OCI-LY7 (cell line): ENCODE measurements at regions not wholly inside any gene's neighbourhood (a gene's known extent, or its start where the extent isn't known, plus 50 kb on each side); places are given as distances from the start of the nearest gene placed in this dataset.

ENCODE experiments used
- BruUV-seq: library from RNA; stranded (reverse); fragments of 400-500 nt; replicated peaks from 2 replicates; lab custom pipeline; 2021; lab: Mats Ljungman, UMichigan
- CTCF ChIA-PET: fragments of 300-600 bp; sonication (Branson Sonifier 250); formaldehyde crosslinking; loops from one replicate; lab custom pipeline; 2022; ENCODE audit warnings: antibody characterized with exemption; ENCODE audit not compliant: unreplicated experiment; lab: Charles Lee
- POLR2A ChIA-PET: fragments of 300-600 bp; sonication (Branson Sonifier 250); formaldehyde crosslinking; loops from one replicate; lab custom pipeline; 2022; ENCODE audit warnings: antibody characterized with exemption; lab: Charles Lee
- DNase-seq: peaks from one replicate; pipeline ENCODE4 v3.0.0-alpha.2; 2015; ENCODE audit warnings: low spot score
- H2AFZ ChIP-seq: fragments of 200-600 bp; sonication (generic), shearing (Covaris generic); 2 replicates; pipeline ENCODE4 v1.6.1; 2014; ENCODE audit warnings: mild to moderate bottlenecking, antibody characterized with exemption, low read length, moderate library complexity
- H3K27ac ChIP-seq: fragments of 200-600 bp; sonication (generic); 2 replicates; pipeline ENCODE4 v1.5.1; 2014; ENCODE audit warnings: mixed run types, low read depth, mild to moderate bottlenecking, moderate library complexity, low read length, inconsistent platforms; ENCODE audit not compliant: poor library complexity, severe bottlenecking
- H3K36me3 ChIP-seq: fragments of 200-600 bp; sonication (generic); 2 replicates; pipeline ENCODE4 v1.6.1; 2014; ENCODE audit warnings: mild to moderate bottlenecking, antibody characterized with exemption, low read length, moderate library complexity, mixed read lengths; ENCODE audit not compliant: insufficient read depth
- H3K4me1 ChIP-seq: fragments of 200-600 bp; sonication (generic); 2 replicates; pipeline ENCODE4 v1.5.1; 2014; ENCODE audit warnings: mild to moderate bottlenecking, low read length; ENCODE audit not compliant: insufficient read depth, poor library complexity, severe bottlenecking
- H3K4me2 ChIP-seq: fragments of 200-600 bp; sonication (generic); 2 replicates; pipeline ENCODE4 v1.6.1; 2014; ENCODE audit warnings: mild to moderate bottlenecking, low read length
- H3K4me3 ChIP-seq: fragments of 200-600 bp; sonication (generic); 2 replicates; pipeline ENCODE4 v1.5.1; 2014; ENCODE audit warnings: mild to moderate bottlenecking, low read depth, low read length; ENCODE audit not compliant: poor library complexity, severe bottlenecking
- H3K79me2 ChIP-seq: fragments of 200-600 bp; sonication (generic); 2 replicates; pipeline ENCODE4 v1.6.1; 2016; ENCODE audit warnings: low read depth, mild to moderate bottlenecking, low read length, moderate library complexity, mixed read lengths; ENCODE audit not compliant: insufficient read depth
- H3K9me2 ChIP-seq: fragments of 200-600 bp; sonication (generic); 2 replicates; pipeline ENCODE4 v1.6.1; 2016; ENCODE audit warnings: mild to moderate bottlenecking, low read length, mixed read lengths; ENCODE audit not compliant: insufficient read depth
- H3K9me3 ChIP-seq: fragments of 200-600 bp; sonication (generic); 2 replicates; pipeline ENCODE4 v1.6.1; 2014; ENCODE audit warnings: mild to moderate bottlenecking, mixed run types, low read length, mixed read lengths
- H4K20me1 ChIP-seq: fragments of 200-600 bp; sonication (generic); 2 replicates; pipeline ENCODE4 v1.6.1; 2014; ENCODE audit warnings: mild to moderate bottlenecking, antibody characterized with exemption, low read length, moderate library complexity, mixed read lengths; ENCODE audit not compliant: insufficient read depth
- EZH2phosphoT487 ChIP-seq: fragments of 200-600 bp; sonication (generic); IDR thresholded peaks from 2 replicates; pipeline ENCODE4 v1.6.1; 2018; ENCODE audit warnings: low read depth, borderline replicate concordance, mild to moderate bottlenecking, mixed run types, antibody characterized with exemption, low read length, moderate library complexity, mixed read lengths
- intact Hi-C: fragments of 100-400 bp; cut with micrococcal nuclease; formaldehyde crosslinking; loops from one replicate; pipeline ENCODE4 v1.10.0; 2022; ENCODE audit not compliant: unreplicated experiment
- TF ChIP-seq, protein P1 (sequence below): fragments of 200-600 bp; sonication (generic); conservative IDR thresholded peaks from 2 replicates; pipeline ENCODE4 v1.5.1; 2014; ENCODE audit warnings: mild to moderate bottlenecking, antibody characterized with exemption, low read length, moderate library complexity, mixed read lengths

GRCh38 chr2:237218756-237219155 is 133.1 kb downstream of the COPS8 start:
- ChIA-PET POLR2A (no interaction called here), CTCF (no interaction called here)
- no peak overlapping the region for H3K4me3 ChIP-seq
- H3K79me2 ChIP-seq, result no peaks in the 10 kb centered on the region
- no peak for DNase-seq
- H3K36me3 ChIP-seq, result no peaks in the 10 kb centered on the region
- no TSS peak for BruUV-seq
- intact Hi-C loops, result no loop called here
- no peak overlapping the region for H2AFZ ChIP-seq
- H3K9me2 ChIP-seq, result no peaks in the 10 kb centered on the region
- no peak overlapping the region for H3K27ac ChIP-seq
- H3K4me2 ChIP-seq, result no peak overlapping the region
- no peaks in the 10 kb centered on the region for H3K9me3 ChIP-seq
- no peaks in the 10 kb centered on the region for H4K20me1 ChIP-seq
- TF ChIP-seq EZH2phosphoT487, result no peak
- no peaks in the 10 kb centered on the region for H3K4me1 ChIP-seq

- Histone ChIP-seq H3K36me3 (no peaks in the 10 kb centered on the region), H3K27ac (no peak overlapping the region), H2AFZ (no peak overlapping the region), H3K4me3 (no peak overlapping the region), H3K4me2 (no peak overlapping the region), H4K20me1 (no peaks in the 10 kb centered on the region), H3K9me3 (no peaks in the 10 kb centered on the region), H3K79me2 (no peaks in the 10 kb centered on the region), H3K4me1 (no peaks in the 10 kb centered on the region), H3K9me2 (no peaks in the 10 kb centered on the region)
- POLR2A ChIA-PET, result no interaction called here
- CTCF ChIA-PET, result no interaction called here
- no peak for DNase-seq
- BruUV-seq, result no TSS peak
- TF ChIP-seq, protein P1, sequence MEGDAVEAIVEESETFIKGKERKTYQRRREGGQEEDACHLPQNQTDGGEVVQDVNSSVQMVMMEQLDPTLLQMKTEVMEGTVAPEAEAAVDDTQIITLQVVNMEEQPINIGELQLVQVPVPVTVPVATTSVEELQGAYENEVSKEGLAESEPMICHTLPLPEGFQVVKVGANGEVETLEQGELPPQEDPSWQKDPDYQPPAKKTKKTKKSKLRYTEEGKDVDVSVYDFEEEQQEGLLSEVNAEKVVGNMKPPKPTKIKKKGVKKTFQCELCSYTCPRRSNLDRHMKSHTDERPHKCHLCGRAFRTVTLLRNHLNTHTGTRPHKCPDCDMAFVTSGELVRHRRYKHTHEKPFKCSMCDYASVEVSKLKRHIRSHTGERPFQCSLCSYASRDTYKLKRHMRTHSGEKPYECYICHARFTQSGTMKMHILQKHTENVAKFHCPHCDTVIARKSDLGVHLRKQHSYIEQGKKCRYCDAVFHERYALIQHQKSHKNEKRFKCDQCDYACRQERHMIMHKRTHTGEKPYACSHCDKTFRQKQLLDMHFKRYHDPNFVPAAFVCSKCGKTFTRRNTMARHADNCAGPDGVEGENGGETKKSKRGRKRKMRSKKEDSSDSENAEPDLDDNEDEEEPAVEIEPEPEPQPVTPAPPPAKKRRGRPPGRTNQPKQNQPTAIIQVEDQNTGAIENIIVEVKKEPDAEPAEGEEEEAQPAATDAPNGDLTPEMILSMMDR, result no peak
- TF ChIP-seq EZH2phosphoT487, result no peak
- intact Hi-C loops, result no loop called here
Observed at GRCh38 chr2:237219826-237220225, 134.1 kb downstream of the COPS8 start.

DNA sequence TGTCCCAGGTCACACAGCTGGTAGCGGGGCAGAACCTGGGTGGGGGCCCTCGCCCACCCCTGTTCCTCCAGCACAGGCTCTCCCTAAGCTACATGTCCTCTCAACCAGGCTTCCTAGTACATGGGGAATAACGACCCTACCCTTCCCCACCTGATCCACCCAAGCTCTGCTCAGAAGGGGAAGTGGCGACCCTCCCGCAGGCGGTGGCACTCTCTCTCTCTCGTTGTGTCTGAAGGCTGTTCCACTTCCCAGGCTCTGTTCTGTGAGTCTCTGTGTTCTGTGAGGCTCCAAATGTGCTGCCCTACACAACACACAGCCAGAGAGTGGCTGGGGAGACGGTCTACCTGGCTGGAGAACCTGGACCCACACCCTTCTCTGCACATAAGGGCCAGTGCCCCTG is 135.8 kb downstream of the COPS8 start:
- no peaks in the 10 kb centered on the region for H4K20me1 ChIP-seq
- H3K36me3 ChIP-seq, result no peaks in the 10 kb centered on the region
- ChIA-PET CTCF (no interaction called here), POLR2A (interaction anchor here (0.6 kb wide), 1 partner anchor 19 kb away, joined by 3 read pairs; no protein-coding TSS in a partner anchor)
- no peak overlapping the region for H3K4me2 ChIP-seq
- H3K9me3 ChIP-seq, result no peaks in the 10 kb centered on the region
- TF ChIP-seq, protein P1, result no peak
- TF ChIP-seq EZH2phosphoT487, result no peak
- no peaks in the 10 kb centered on the region for H3K9me2 ChIP-seq
- intact Hi-C loops, result no loop called here
- H3K4me3 ChIP-seq, result no peak overlapping the region
- no peak overlapping the region for H3K27ac ChIP-seq
- DNase-seq, result no peak
- H2AFZ ChIP-seq, result no peak overlapping the region
- H3K79me2 ChIP-seq, result no peaks in the 10 kb centered on the region
- H3K4me1 ChIP-seq, result no peaks in the 10 kb centered on the region
- BruUV-seq, result no TSS peak
